Activated T-cell treated with anti-CD3 and anti-CD28 coated beads, Interleukin-2, amount 50 U/mL, for 4 hours (primary cell): ENCODE measurements at regions not wholly inside any gene's neighbourhood (a gene's known extent, or its start where the extent isn't known, plus 50 kb on each side); places are given as distances from the start of the nearest gene placed in this dataset.

Experiments
- ATAC-seq, 2 donors: fragments of 200-7000 bp; cut with Tn5 transposase; one replicate each; pipeline ENCODE4 v1.10.0; 2021
- DNase-seq: peaks from one replicate; pipeline ENCODE4 v3.0.0-alpha.2; 2020
- H3K27me3 Mint-ChIP-seq: one replicate; pipeline ENCODE4 v1.8.0; 2021; ENCODE audit warnings: low read depth, mixed read lengths
- H3K36me3 Mint-ChIP-seq: one replicate; pipeline ENCODE4 v1.8.0; 2022; ENCODE audit warnings: mixed read lengths; ENCODE audit not compliant: insufficient read depth
- H3K4me1 Mint-ChIP-seq: one replicate; pipeline ENCODE4 v1.8.0; 2021; ENCODE audit warnings: low read depth, mixed read lengths
- H3K4me3 Mint-ChIP-seq: one replicate; pipeline ENCODE4 v1.8.0; 2021; ENCODE audit warnings: mild to moderate bottlenecking, moderate library complexity, mixed read lengths
- H3K9me3 Mint-ChIP-seq: one replicate; pipeline ENCODE4 v1.8.0; 2021; ENCODE audit warnings: mixed read lengths

DNA sequence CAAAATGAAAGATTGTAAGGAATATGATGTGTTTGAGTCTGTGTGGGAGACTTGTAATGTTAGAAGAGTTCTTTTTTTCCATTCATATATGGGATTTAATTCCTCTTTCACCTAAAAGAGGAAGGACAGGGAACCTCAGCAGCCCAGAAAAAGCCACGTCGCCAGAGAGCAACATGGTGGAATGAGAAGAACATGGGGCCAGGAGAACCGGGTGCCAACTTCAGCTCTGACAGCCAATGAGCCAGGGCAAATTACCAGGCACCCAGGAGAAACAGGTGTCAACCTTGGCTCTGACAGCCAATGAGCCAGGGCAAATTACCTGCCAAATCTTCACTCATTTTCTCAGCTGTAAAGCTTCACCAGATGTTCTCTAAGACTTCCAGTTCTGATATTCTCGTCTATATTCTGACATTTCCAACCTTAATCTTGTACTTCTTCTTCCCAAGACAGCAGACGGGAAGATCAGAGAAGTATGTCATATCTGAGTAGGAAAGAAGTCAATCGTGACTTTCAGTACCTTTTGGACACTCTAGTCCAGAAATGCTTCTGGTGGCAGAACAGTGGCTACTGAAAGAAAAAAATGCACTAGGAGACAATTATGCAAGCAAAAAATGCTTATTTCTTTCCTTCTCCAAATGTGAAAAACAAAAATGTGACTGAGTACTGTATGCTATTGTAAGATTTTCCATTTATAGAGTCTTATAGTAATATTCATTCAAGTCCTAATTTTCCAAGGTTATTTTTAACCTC, 79.2 kb upstream of the COL5A2 start:
- H3K4me1 Mint-ChIP-seq, result peaks cover 32% of the 10 kb centered on the region
- DNase-seq (no peak), ATAC-seq (no peak)
- no peak overlapping the region for H3K4me3 Mint-ChIP-seq
- no peaks in the 10 kb centered on the region for H3K36me3 Mint-ChIP-seq
- H3K9me3 Mint-ChIP-seq, result no peaks in the 10 kb centered on the region
- no peaks in the 10 kb centered on the region for H3K27me3 Mint-ChIP-seq

DNA sequence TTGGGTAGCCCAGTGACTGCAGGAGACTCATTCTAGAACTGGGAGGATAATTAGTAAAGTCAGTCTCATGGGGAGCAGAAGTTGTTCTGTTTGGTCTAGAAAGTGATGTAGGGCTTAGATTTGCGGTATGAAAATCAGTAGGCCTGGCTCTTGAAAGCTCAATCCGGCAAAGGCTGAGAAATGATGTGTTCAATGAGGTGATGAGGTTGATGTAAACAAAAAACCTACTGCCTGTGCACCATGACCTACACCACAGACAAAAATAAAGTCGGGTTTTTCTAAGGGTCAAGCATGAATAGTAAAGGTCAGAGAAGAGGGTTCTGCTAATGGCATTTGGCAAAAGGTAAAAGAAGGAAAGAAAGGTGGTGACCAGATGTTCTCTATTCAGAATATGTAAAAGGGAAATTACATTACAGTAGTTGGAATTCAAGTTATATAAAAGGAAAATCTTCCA, 80.8 kb upstream of the COL5A2 start:
- H3K4me3 Mint-ChIP-seq, result no peak overlapping the region
- peaks cover 26% of the 10 kb centered on the region for H3K4me1 Mint-ChIP-seq
- no peak for DNase-seq
- peaks cover 2% of the 10 kb centered on the region for H3K9me3 Mint-ChIP-seq
- no peak for ATAC-seq
- H3K36me3 Mint-ChIP-seq, result no peaks in the 10 kb centered on the region
- no peaks in the 10 kb centered on the region for H3K27me3 Mint-ChIP-seq

DNA sequence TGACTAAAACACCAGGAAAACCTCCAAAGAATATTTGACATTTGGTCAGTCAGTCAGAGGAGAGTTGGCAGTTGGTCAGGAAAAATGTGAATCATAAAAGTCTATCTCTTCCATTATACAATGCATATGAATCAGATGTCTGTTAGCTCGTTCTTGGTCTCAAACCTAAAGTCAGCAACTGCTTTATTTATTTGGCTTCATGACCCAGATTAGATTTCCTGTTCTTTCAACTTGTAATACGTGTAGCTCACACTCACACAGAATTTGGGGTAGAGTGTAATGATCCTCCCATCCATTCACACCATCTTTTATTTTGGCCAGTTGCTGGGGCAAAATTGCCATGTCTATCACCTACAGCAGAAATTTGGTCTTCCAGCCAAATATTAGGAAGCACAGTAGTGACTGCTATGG, 81.9 kb upstream of the COL5A2 start:
- DNase-seq (no peak), ATAC-seq (no peak)
- peaks cover 3% of the 10 kb centered on the region for H3K9me3 Mint-ChIP-seq

DNA sequence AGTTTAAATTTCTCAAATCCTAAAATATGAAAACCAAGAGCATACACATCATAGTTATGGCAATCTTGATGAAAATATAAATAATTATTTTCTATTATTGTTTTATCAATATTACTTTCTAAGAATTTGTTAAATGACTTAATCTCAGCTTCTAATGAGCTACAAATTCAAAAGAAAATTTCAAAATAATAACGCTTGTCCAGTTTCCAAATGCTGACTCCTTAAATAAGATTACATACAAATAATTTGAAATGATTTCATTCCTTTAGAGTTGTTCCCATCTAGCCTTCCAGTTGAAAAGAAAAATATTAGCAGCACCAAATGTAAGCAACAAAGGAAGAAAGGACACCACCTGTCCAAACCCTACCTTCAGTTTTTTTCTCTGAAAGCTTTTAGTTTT, 82.4 kb upstream of the COL5A2 start:
- DNase-seq (no peak), ATAC-seq (no peak)
- Mint-ChIP-seq H3K9me3 (peaks cover 3% of the 10 kb centered on the region), H3K4me1 (peaks cover 21% of the 10 kb centered on the region), H3K36me3 (no peaks in the 10 kb centered on the region), H3K4me3 (no peak overlapping the region), H3K27me3 (no peaks in the 10 kb centered on the region)

More for the DNA sequence above, 81.9 kb upstream of the COL5A2 start:
- Mint-ChIP-seq H3K4me3 (no peak overlapping the region), H3K4me1 (peaks cover 21% of the 10 kb centered on the region), H3K36me3 (no peaks in the 10 kb centered on the region), H3K27me3 (no peaks in the 10 kb centered on the region)

DNA sequence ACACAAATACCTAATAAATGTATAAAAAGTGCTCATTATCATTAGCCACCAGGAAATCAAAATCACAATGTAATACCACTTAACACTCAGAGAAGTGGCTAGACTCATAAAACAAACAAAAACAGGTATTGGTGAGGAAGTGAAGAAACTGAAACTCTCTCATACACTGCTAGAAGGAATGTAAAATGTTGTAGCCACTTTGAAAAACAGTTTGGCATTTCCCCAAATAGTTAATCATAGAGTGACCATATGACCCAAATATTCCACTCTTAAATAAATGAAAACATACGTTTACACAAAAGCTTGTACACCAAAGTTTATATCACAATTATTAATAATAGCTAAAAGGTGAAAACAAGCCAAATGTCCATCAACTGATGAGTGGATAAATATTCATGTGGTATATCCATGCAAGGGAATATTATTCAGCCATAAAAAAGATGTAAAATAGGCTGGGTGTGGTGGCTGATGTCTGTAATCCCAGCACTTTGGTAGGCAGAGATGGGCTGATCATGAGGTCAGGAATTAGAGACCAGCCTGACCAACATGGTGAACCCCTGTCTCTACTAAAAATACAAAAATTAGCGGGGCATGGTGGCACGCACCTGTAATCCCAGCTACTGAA, 86.2 kb upstream of the COL5A2 start:
- Mint-ChIP-seq H3K27me3 (no peaks in the 10 kb centered on the region), H3K36me3 (no peaks in the 10 kb centered on the region), H3K9me3 (peaks cover 3% of the 10 kb centered on the region), H3K4me3 (no peak overlapping the region), H3K4me1 (peaks cover 11% of the 10 kb centered on the region)
- ATAC-seq (no peak), DNase-seq (no peak)

DNA sequence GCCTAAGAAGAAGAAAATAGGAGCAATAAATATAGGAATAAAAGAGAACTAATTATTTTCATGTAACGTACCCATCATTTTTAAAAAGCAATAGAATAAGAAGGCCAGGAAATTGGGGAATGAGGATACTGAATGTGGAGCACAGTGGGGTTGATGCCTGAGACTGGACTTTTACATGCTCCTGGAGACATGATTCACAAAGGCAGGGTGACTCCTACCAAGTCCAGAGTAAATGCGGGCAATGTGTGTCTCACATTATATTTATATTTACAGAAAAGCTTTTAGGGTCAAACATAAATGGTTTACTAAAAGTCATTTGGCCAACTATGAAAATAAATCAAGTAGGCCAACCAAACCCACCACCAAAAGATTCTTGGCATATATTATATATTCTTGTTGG, 87.9 kb upstream of the COL5A2 start:
- no peak overlapping the region for H3K4me3 Mint-ChIP-seq
- H3K27me3 Mint-ChIP-seq, result no peaks in the 10 kb centered on the region
- no peaks in the 10 kb centered on the region for H3K36me3 Mint-ChIP-seq
- H3K9me3 Mint-ChIP-seq, result peaks cover 3% of the 10 kb centered on the region
- DNase-seq, result no peak
- ATAC-seq, result no peak
- no peaks in the 10 kb centered on the region for H3K4me1 Mint-ChIP-seq

DNA sequence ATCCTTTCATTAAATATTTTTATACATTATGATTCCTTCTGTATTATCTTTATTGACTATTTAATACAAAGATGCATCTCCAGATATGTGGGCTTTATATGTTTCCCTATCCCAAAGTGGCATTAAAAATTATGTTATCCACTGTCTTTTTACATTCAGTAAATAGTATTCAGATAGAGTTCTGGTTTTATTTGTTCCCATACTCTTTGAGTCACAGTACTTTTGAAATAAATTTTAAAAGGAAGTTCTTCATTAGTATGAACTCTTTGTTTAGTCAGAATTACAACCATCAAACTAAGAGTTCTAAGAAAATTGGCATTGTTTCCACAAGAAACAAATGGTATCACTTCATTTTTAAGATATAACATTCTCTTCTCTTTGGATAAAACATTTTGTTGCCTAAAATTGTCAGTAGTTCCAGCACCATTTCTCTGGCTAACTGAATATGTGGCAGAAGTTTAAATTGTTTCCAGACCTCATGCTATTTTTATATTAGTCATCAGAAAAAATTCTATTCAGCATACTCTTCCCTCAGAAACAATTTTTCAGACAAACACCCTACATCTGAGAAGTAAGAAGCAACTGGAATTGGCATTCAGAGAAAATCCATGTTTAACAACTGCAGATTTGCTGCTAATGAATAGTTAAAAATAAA, 88.5 kb upstream of the COL5A2 start:
- H3K9me3 Mint-ChIP-seq, result peaks cover 3% of the 10 kb centered on the region
- DNase-seq (no peak), ATAC-seq (no peak)
- no peaks in the 10 kb centered on the region for H3K4me1 Mint-ChIP-seq
- no peaks in the 10 kb centered on the region for H3K36me3 Mint-ChIP-seq
- no peaks in the 10 kb centered on the region for H3K27me3 Mint-ChIP-seq
- no peak overlapping the region for H3K4me3 Mint-ChIP-seq

DNA sequence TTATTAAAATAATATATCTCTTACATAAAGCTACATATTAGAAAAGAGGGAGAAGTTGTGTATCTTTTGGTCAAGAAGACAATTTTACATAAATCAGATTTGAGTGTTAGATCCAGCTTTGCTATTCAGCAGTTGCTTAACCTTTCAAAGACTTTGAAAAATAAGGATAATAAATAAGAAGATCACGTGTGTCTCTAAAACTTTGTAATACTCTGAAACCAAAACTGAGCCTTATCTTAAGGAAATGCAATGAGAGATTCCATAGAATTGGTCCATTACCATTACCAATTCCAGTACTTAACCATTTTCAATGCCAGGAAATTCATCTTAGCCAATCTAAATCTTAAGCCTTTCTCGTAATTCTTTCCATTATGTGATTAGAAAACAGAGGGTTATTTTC, 89.2 kb upstream of the COL5A2 start:
- Mint-ChIP-seq H3K4me3 (no peak overlapping the region), H3K27me3 (no peaks in the 10 kb centered on the region), H3K4me1 (no peaks in the 10 kb centered on the region), H3K36me3 (no peaks in the 10 kb centered on the region), H3K9me3 (peaks cover 3% of the 10 kb centered on the region)
- ATAC-seq (no peak), DNase-seq (no peak)

DNA sequence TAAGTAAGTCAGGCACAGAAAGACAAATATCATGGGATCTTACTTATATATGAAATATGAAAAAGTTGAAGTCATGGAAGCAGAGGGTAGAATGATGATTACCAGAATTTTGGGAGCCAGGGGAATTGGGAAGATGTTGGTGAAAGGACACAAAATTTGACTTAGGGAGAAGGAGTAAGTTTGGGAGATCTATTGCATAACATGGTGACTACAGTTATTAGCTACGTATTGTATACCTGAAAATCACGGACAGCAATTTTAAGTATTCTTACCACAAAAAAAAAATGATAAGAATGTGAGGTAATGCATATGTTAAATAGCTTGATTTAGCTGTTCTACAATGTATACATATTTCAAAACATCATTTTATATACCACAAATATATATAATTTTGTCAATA, 94.2 kb upstream of the COL5A2 start:
- DNase-seq (no peak), ATAC-seq (no peak)
- no peaks in the 10 kb centered on the region for H3K27me3 Mint-ChIP-seq
- H3K4me1 Mint-ChIP-seq, result no peaks in the 10 kb centered on the region
- no peaks in the 10 kb centered on the region for H3K9me3 Mint-ChIP-seq
- H3K4me3 Mint-ChIP-seq, result no peak overlapping the region
- no peaks in the 10 kb centered on the region for H3K36me3 Mint-ChIP-seq

DNA sequence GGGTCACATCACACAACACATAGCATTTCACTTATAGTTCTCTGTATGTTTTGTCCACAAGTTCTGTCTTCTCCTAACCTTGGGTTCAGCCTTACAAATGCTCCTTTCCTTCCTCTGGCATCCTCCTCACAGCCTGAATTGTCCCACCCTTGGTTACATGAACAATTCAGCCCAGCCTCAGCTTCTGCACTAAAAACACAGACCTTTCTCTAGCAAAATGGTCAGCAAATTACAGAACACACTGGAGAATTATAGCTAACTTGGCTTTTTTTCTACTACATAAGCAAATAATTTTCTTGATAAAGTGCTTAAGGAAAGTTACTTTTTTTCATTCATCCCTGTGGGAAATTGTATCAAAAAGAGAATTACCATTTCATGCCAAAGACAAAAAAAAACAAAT, 94.8 kb upstream of the COL5A2 start:
- no peaks in the 10 kb centered on the region for H3K27me3 Mint-ChIP-seq
- H3K4me3 Mint-ChIP-seq, result no peak overlapping the region
- no peaks in the 10 kb centered on the region for H3K4me1 Mint-ChIP-seq
- ATAC-seq, result no peak
- no peak for DNase-seq
- H3K9me3 Mint-ChIP-seq, result no peaks in the 10 kb centered on the region
- H3K36me3 Mint-ChIP-seq, result no peaks in the 10 kb centered on the region

DNA sequence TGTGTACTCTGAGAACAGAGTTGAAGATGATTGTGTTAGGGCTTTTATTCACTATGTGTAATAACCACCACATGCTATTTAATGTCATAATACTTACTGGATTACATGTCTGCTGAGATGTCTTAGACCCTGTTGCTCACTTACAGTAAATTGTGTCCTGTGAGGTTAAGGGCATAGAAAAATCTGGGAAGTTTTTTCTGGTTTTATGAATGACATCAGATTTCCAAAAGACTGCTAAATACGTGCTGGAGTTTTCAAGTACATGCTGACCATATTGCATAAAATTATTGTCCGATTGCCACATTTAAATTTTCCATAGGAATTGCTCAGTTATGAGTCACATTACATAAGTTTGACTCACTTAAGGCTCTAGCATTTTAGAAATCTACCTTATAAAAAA, 96.7 kb upstream of the COL5A2 start:
- Mint-ChIP-seq H3K9me3 (no peaks in the 10 kb centered on the region), H3K4me1 (no peaks in the 10 kb centered on the region)

DNA sequence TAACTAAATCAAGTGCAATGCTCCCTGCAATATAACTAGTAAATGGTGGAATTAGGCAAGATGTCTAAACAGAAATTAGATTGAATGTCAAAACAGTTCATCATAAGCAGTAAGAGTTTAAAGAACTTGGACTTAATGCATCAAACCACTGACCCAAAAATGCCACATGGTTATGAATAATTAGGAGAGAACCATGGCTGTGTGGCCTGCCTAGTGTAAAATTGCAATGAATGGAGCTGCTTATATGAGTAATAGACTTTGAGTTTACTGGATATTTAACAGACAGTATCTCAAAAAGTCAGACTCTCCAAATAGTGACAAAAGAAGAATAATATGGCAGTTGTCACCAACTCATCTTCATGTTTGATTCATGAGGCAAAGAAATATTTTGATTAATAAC, 101.6 kb upstream of the COL5A2 start:
- H3K27me3 Mint-ChIP-seq, result no peaks in the 10 kb centered on the region
- no peak for ATAC-seq
- H3K4me1 Mint-ChIP-seq, result peaks cover 21% of the 10 kb centered on the region
- no peaks in the 10 kb centered on the region for H3K36me3 Mint-ChIP-seq
- DNase-seq, result no peak
- H3K9me3 Mint-ChIP-seq, result no peaks in the 10 kb centered on the region
- H3K4me3 Mint-ChIP-seq, result no peak overlapping the region

More for the DNA sequence above, 96.7 kb upstream of the COL5A2 start:
- no peak overlapping the region for H3K4me3 Mint-ChIP-seq
- no peaks in the 10 kb centered on the region for H3K27me3 Mint-ChIP-seq
- ATAC-seq, result peak in 1 of 2 donors; percentile 35
- H3K36me3 Mint-ChIP-seq, result no peaks in the 10 kb centered on the region
- DNase-seq, result no peak

DNA sequence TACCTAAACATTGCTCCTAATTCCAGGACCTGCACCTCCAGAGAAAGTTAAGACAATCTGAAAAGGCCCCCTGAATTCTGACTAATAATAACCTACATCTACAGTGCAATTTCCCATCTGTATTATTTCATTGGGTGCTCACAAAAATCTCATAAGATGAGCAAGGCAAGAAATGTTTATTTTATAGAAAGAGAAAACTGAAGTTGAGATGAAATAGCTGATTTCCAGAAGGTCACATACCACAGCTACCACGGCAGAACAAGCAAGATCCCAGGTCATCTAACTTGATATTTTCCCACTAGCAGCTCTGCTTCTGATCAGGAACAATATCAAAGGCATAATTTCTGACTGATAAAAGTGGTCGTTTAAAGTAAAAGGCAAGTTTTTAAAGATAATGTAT, 105.8 kb upstream of the COL5A2 start:
- peaks cover 2% of the 10 kb centered on the region for H3K9me3 Mint-ChIP-seq
- ATAC-seq, result no peak
- no peak for DNase-seq
- H3K36me3 Mint-ChIP-seq, result no peaks in the 10 kb centered on the region
- H3K4me3 Mint-ChIP-seq, result no peak overlapping the region
- H3K4me1 Mint-ChIP-seq, result peaks cover 36% of the 10 kb centered on the region
- no peaks in the 10 kb centered on the region for H3K27me3 Mint-ChIP-seq

DNA sequence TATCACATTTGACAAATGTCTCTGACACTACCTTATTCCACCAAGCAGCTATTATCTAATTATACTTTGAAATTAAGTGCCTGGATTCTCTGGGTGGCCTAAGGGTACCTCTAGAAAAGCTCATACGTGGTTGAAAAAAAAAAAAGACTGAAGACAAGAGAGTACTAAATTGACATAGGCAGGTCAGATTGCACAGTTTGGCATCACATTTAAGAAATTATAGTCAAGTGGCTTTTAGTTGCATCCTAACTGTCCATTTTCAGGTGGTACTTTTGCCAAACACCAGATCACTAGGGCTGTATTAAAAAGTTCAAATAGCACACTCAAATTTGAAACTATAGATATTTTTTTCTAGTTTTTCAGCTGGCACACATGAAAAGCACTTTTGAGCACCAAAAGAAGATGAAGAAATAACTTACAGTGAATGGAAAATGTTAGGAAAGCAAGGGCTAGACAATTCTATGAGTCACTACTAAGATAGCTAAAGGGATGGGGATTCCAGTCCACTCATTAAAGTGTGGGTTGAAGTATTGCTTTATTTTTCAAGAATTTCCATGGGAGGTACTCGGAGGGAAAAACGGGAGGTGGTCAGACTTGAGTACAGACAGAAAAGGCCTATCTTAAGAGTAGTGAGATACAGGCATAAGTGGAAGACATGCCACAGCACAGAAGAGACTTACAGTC, 106.5 kb upstream of the COL5A2 start:
- H3K4me1 Mint-ChIP-seq, result peaks cover 38% of the 10 kb centered on the region
- H3K9me3 Mint-ChIP-seq, result peaks cover 4% of the 10 kb centered on the region
- no peaks in the 10 kb centered on the region for H3K36me3 Mint-ChIP-seq
- ATAC-seq, result peak; percentile 23 to 36
- no peaks in the 10 kb centered on the region for H3K27me3 Mint-ChIP-seq
- no peak for DNase-seq
- peak overlapping the region; percentile 22 for H3K4me3 Mint-ChIP-seq
